Ascending aorta (tissue), 2 donors: ENCODE measurements at regions not wholly inside any gene's neighbourhood (a gene's known extent, or its start where the extent isn't known, plus 50 kb on each side); places are given as distances from the start of the nearest gene placed in this dataset.

Experiments
- DNase-seq, 2 donors: peaks; one replicate each; pipeline ENCODE4 v3.0.0-alpha.2; 2019; ENCODE audit warnings: low spot score in 2 of 2
- H3K27ac ChIP-seq, 2 donors: fragments of 200-600 bp; sonication (generic); one replicate each; pipeline ENCODE4 v1.5.1; 2016 to 2017; ENCODE audit warnings: mild to moderate bottlenecking in 1 of 2
- H3K27me3 ChIP-seq: fragments of 200-600 bp; sonication (generic); one replicate; pipeline ENCODE4 v1.5.1; 2017
- H3K36me3 ChIP-seq, 2 donors: fragments of 200-600 bp; sonication (generic); one replicate each; pipeline ENCODE4 v1.5.1; 2016
- H3K4me1 ChIP-seq, 2 donors: fragments of 200-600 bp; sonication (generic); one replicate each; pipeline ENCODE4 v1.5.1; 2016 to 2017; ENCODE audit warnings: mild to moderate bottlenecking in 1 of 2
- H3K4me3 ChIP-seq, 2 donors: fragments of 200-600 bp; sonication (generic); one replicate each; pipeline ENCODE4 v1.5.1; 2016 to 2017; ENCODE audit warnings: mild to moderate bottlenecking in 1 of 2
- H3K9me3 ChIP-seq, 2 donors: fragments of 200-600 bp; sonication (generic); one replicate each; pipeline ENCODE4 v1.5.1; 2016
- intact Hi-C: fragments of 100-400 bp; cut with DNase I; formaldehyde crosslinking; loops from one replicate; pipeline ENCODE4 v1.15.1; 2023
- TF ChIP-seq, protein P1 (sequence below), 3 experiments: fragments of 200-600 bp in 2 of 3; fragments of 450-650 bp in 1 of 3; sonication (generic) in 2 of 3; IDR thresholded peaks; one replicate each; pipeline ENCODE4 v1.5.1; 2016 to 2019; ENCODE audit warnings: antibody characterized with exemption in 3 of 3, mild to moderate bottlenecking in 1 of 3, moderate library complexity in 1 of 3

DNA sequence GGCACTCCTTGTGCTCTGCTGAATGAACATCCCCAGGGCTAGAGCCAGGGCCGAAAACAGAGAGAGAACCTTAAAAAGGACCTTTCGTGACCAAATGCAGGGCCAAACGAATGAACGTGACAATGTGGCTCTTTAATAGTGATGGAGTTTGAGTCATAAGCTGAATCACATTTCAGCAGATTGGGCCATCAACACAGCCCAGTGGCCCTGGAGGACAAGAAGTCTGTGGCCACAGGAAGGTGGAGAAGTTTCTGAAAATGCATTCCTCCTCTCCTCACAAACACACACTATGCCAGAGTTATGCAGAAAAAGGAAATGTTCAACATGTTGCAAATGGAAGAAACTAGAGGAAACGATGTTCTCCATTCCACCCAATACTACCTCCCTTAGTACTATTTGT lies 415.8 kb downstream of the HRH4 start:
- Histone ChIP-seq H3K9me3 (no peaks in the 10 kb centered on the region), H3K27ac (no peak overlapping the region), H3K4me3 (no peak overlapping the region), H3K27me3 (no peaks in the 10 kb centered on the region), H3K4me1 (no peaks in the 10 kb centered on the region), H3K36me3 (no peaks in the 10 kb centered on the region)
- intact Hi-C loops: no loop called here
- no peak for DNase-seq
- TF ChIP-seq, protein P1, sequence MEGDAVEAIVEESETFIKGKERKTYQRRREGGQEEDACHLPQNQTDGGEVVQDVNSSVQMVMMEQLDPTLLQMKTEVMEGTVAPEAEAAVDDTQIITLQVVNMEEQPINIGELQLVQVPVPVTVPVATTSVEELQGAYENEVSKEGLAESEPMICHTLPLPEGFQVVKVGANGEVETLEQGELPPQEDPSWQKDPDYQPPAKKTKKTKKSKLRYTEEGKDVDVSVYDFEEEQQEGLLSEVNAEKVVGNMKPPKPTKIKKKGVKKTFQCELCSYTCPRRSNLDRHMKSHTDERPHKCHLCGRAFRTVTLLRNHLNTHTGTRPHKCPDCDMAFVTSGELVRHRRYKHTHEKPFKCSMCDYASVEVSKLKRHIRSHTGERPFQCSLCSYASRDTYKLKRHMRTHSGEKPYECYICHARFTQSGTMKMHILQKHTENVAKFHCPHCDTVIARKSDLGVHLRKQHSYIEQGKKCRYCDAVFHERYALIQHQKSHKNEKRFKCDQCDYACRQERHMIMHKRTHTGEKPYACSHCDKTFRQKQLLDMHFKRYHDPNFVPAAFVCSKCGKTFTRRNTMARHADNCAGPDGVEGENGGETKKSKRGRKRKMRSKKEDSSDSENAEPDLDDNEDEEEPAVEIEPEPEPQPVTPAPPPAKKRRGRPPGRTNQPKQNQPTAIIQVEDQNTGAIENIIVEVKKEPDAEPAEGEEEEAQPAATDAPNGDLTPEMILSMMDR (IDR thresholded peaks at IDR 0.05): no peak

DNA sequence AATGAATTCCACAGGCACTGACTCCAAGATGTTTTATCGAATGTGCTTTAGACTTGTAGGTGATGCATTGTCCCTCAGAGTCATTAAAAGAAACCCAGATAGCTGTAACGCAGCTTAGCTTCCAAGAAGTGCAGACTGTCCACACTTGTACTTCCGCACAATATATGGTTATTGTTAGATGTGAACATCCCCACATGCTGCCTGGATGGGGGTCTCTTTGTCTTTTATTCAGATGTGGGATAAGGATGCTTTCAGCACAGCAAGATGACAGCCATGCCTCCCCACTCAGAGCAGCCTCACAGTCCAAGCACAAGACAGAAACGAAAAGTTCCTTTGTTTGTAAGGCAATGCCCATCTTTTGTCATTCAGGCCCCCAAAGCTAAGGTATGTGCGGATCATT lies 416.6 kb downstream of the HRH4 start:
- Histone ChIP-seq H3K4me3 (no peak overlapping the region), H3K4me1 (no peaks in the 10 kb centered on the region), H3K27ac (no peak overlapping the region), H3K27me3 (no peaks in the 10 kb centered on the region), H3K9me3 (no peaks in the 10 kb centered on the region), H3K36me3 (no peaks in the 10 kb centered on the region)
- no peak for DNase-seq
- intact Hi-C loops: no loop called here
- TF ChIP-seq, protein P1 (IDR thresholded peaks at IDR 0.05): no peak

DNA sequence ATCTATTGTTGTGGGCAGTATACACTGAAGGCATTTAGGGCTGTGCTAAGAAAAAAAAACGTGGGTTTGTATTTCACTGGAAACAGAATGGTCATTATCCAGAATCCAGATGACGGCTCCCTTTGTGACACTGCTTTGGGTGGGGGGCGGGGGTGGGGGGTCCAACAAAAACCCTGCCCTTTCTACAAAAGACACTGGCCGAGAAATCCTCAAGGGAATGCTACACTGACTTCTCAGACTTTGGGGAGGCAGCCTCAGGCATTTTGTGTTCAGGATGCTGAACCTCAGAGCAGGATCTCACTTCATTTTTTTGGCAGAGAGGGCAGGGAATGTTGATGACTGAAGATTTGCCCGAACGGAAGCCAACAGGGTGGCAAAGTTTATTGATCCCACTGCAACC lies 417.1 kb downstream of the HRH4 start:
- Histone ChIP-seq H3K36me3 (no peaks in the 10 kb centered on the region), H3K4me1 (no peaks in the 10 kb centered on the region), H3K9me3 (no peaks in the 10 kb centered on the region), H3K27me3 (no peaks in the 10 kb centered on the region), H3K27ac (no peak overlapping the region), H3K4me3 (no peak overlapping the region)
- intact Hi-C loops: no loop called here
- no peak for DNase-seq
- TF ChIP-seq, protein P1 (IDR thresholded peaks at IDR 0.05): no peak

DNA sequence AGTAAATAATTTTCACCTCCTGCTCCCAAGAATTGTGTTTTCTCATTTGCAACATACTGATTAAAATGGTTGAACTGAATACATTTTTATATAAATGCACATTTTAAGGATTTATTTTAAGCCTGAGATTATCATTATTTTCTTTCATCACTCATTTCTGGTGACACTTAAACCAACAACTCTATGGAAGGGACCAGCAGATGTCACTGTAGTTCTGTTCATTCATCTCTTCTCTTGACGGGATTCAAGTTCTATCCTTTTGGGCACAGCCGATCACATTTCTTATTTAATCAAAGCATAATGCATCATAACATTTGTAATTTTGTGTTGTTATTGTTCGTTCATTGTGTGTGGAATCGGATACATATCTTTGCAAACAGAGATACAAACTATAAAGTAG lies 417.9 kb downstream of the HRH4 start:
- Histone ChIP-seq H3K9me3 (no peaks in the 10 kb centered on the region), H3K27ac (no peak overlapping the region), H3K4me1 (no peaks in the 10 kb centered on the region), H3K27me3 (no peaks in the 10 kb centered on the region), H3K36me3 (no peaks in the 10 kb centered on the region), H3K4me3 (no peak overlapping the region)
- TF ChIP-seq, protein P1 (IDR thresholded peaks at IDR 0.05): peak in 1 of 3 experiments; percentile 44
- no peak for DNase-seq
- intact Hi-C loops: loop anchor here (2.0 kb wide), 1 partner anchor 1019 kb away; no protein-coding TSS in a partner anchor

DNA sequence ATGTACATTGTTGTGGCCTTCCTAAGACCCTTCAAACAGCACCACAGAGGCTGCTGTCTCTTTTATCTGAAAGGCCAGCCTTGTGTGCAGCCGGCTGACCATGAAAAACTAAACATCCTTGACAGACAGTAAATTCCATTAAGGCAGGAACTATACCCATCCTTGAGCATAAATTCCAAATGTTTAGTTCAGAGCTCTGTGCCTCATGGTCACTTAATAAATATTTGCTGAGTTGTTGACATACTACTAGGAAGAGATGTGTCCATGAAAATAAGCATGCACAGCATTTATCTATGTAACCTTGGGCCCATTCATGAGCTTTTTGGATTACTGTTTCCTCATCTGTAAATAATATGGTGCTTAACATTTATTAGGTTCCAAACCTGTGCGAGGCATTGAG lies 424.8 kb downstream of the HRH4 start:
- intact Hi-C loops: no loop called here
- Histone ChIP-seq H3K36me3 (no peaks in the 10 kb centered on the region), H3K4me3 (no peak overlapping the region), H3K4me1 (no peaks in the 10 kb centered on the region), H3K9me3 (no peaks in the 10 kb centered on the region), H3K27ac (no peak overlapping the region), H3K27me3 (no peaks in the 10 kb centered on the region)
- no peak for DNase-seq
- TF ChIP-seq, protein P1 (IDR thresholded peaks at IDR 0.05): no peak

DNA sequence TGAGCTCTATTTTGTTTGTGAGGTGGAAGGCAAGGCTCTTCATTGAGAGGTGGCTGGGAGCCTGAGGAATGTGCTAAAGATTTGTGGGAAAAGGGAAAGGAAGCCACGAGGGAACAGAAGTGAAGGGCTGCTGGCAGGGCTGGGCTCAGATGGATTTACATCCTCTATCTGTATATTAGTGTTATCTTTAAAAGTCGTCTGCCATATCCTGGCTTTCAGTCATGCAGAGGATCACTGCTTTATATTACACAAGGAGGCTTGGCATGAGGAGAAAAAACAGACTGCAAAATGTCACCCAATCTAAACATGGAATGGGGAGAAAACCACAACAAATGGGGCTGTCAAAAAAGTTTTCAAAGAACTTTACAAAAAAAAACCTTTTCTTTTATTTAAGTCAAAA lies 434.4 kb downstream of the HRH4 start:
- no peaks in the 10 kb centered on the region for H3K27me3 ChIP-seq
- H3K27ac ChIP-seq: no peak overlapping the region
- DNase-seq: no peak
- no peak overlapping the region for H3K4me3 ChIP-seq
- no peaks in the 10 kb centered on the region for H3K4me1 ChIP-seq
- H3K36me3 ChIP-seq: no peaks in the 10 kb centered on the region
- intact Hi-C loops: loop anchor here (5.0 kb wide), 1 partner anchor 162 kb away; no protein-coding TSS in a partner anchor
- no peaks in the 10 kb centered on the region for H3K9me3 ChIP-seq
- TF ChIP-seq, protein P1 (IDR thresholded peaks at IDR 0.05): no peak
